Skeletal muscle satellite cell (primary cell): ENCODE measurements at regions not wholly inside any gene's neighbourhood (a gene's known extent, or its start where the extent isn't known, plus 50 kb on each side); places are given as distances from the start of the nearest gene placed in this dataset.

Experiments used
- H3K27me3 ChIP-seq: 2 replicates; pipeline ENCODE4 v1.7.0; 2013; ENCODE audit warnings: low read length; ENCODE audit not compliant: control insufficient read depth, insufficient read depth
- H3K36me3 ChIP-seq: 2 replicates; pipeline ENCODE4 v1.7.0; 2013; ENCODE audit warnings: mild to moderate bottlenecking, control low read depth, low read length; ENCODE audit not compliant: insufficient read depth
- H3K4me1 ChIP-seq: 2 replicates; pipeline ENCODE4 v1.7.0; 2013; ENCODE audit warnings: low read length; ENCODE audit not compliant: control insufficient read depth, insufficient read depth
- H3K4me2 ChIP-seq: 2 replicates; pipeline ENCODE4 v1.7.0; 2013; ENCODE audit warnings: mild to moderate bottlenecking, low read length
- H3K4me3 ChIP-seq: 2 replicates; pipeline ENCODE4 v1.7.0; 2013; ENCODE audit warnings: low read length
- H3K9ac ChIP-seq: 2 replicates; pipeline ENCODE4 v1.7.0; 2013; ENCODE audit warnings: mild to moderate bottlenecking, low read depth, low read length, moderate library complexity
- H3K9me3 ChIP-seq: replicated peaks from 2 replicates; pipeline ENCODE4 v1.7.0; 2013; ENCODE audit warnings: mild to moderate bottlenecking, control low read depth, low read length

DNA sequence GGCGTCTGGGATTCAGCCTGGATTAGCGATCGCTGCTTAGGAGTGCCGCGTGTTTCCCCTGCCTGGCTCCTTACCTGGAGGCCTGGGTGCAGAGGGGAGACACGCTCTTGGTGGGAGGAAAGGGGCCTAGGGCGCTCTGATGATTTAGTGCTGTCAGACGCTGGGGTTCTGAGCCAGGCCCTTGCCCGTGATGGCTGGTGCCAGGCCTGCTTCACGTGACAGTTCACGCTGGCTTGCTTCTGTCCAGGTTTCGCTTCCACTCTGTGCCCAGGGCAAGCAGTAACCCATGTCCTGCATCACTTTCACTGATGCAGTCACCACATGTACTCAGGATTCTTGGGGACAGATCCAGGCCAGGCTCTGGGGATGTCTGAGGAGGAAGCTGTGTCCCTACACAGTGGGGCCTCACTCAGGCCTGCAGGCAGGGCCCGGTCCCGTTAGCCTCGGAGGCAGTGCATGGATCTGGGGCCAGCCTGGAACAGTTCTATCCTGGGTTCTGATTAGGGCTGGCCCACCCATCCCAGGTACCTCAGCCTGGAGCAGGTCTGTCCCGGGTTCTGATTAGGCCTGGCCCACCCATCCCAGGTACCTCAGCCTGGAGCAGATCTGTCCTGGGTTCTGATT lies 1220.9 kb downstream of the BRD1 start:
- Histone ChIP-seq H3K4me2 (no peak overlapping the region), H3K9me3 (peaks cover 23% of the 10 kb centered on the region), H3K36me3 (no peaks in the 10 kb centered on the region), H3K27me3 (no peaks in the 10 kb centered on the region), H3K9ac (no peak overlapping the region), H3K4me1 (no peaks in the 10 kb centered on the region), H3K4me3 (no peak overlapping the region)

DNA sequence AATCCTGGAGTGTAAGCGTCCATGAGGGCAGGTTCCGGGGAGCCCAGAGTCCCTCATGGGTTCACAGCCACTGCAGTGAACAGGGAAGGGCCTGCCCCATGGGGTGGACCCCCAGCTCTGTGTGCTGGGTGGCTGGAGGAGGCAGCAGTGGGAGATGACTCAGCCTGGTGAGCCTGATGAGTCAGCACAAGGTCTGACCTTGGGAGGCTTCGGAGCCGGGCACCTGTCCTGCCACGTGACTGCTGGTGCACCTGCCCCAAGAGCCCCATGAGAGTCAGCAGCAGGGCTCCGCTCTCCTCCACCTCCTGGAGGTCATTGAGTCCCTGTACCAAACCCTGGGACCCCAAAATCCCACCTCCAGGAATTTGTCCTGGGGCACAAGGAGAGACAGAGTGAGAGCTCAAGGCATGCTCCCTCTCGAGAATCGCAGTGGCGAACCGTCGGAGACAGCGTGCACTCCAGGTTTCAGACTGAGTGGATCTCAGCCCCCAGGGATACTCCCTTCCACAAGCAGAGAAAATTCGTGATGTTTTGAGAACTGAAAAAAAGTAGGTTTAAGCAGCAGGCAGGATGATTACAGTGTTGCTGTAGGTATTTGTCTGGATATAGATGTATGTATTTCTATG lies 1221.7 kb downstream of the BRD1 start:
- Histone ChIP-seq H3K4me1 (no peaks in the 10 kb centered on the region), H3K9ac (no peak overlapping the region), H3K4me3 (no peak overlapping the region), H3K36me3 (no peaks in the 10 kb centered on the region), H3K9me3 (peaks cover 26% of the 10 kb centered on the region), H3K27me3 (no peaks in the 10 kb centered on the region), H3K4me2 (no peak overlapping the region)

DNA sequence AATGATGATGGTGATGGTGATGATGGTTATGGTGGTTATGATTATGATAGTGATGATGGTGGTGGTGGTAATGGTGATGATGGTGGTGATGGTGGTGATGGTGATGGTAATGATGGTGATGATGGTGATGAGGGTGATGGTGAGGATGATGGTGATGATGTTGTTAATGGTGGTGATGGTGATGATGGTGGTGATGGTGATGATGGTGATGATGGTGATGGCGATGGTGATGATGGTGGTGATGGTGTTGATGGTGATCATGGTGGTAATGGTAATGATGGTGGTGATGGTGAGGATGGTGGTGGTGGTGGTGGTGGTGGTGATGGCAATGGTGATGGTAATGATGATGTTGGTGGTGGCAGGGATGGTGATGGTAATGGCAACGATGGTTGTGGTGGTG lies 1222.5 kb downstream of the BRD1 start:
- Histone ChIP-seq H3K4me3 (no peak overlapping the region), H3K36me3 (no peaks in the 10 kb centered on the region), H3K9me3 (peaks cover 26% of the 10 kb centered on the region), H3K9ac (no peak overlapping the region), H3K4me1 (no peaks in the 10 kb centered on the region), H3K27me3 (no peaks in the 10 kb centered on the region), H3K4me2 (no peak overlapping the region)

DNA sequence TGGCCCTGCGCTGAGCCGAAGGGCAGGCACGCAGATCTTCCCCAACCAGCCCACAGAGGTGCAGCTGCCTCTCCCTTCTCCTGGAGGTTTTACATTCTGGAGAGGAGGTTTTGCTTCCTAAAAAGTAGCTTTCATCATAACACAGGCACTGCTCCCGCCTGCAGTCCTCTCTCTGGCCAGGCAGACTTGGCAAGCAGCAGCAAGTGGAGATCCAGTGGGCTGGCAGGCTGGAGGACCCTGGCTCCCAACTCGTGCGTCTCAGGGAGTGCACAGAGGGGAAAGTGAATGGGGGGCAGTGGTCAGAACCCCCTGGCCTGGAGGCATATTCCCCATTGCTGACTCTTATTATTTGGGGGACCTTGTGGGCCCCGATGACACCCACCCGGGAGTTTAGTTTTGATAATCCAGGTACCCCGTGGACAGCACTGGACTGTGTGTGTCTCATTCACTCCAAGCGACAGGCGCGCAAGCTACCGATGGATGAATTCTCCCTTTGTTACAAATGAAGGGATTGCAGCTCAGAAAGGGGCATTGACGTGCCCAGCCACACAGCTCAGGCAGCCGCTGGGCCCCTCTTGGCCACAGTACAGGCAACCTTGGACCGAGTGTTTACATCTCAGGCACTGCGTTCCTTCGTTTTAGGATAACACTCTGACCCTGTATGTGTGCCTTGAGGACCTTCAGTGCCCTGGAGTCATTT lies 1223.9 kb downstream of the BRD1 start:
- no peaks in the 10 kb centered on the region for H3K4me1 ChIP-seq
- no peak overlapping the region for H3K9ac ChIP-seq
- no peaks in the 10 kb centered on the region for H3K27me3 ChIP-seq
- no peaks in the 10 kb centered on the region for H3K36me3 ChIP-seq
- no peak overlapping the region for H3K4me2 ChIP-seq
- H3K9me3 ChIP-seq, result peaks cover 33% of the 10 kb centered on the region
- H3K4me3 ChIP-seq, result no peak overlapping the region

DNA sequence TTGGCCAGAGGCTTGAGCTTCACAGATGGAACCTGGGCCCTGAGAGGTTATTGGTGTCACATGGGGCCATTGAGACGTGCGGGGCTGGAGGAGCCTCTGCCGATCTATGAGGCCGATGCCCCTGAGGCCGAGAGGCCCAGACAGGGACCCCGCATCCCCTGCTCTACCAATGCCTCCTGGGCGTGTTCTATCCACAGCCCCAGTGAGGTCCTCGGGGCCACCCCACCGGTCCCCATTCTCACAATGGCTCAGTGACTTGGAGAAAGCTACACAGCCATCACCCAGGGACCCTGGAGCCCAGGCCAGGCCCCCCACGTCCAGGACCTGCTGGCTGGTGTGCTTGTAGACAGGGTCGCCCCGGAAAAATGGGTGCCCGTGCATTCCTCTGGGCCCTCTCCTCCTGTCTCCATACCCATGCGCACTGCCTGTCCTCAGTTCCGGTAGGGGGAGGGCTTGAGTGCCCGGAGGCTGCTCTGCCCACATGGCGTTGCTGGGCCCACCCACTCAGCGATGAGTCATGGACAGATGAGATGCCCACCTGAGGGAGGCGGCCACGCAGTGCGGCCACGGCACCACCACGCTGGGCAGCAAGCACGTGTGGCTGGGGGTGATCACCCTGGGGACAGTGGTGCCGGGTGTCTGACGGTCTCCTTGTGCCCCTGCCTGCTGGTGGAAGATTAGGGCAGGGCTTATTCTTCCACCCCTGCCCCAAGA lies 1224.7 kb downstream of the BRD1 start:
- Histone ChIP-seq H3K4me3 (no peak overlapping the region), H3K4me2 (no peak overlapping the region), H3K36me3 (no peaks in the 10 kb centered on the region), H3K4me1 (no peaks in the 10 kb centered on the region), H3K27me3 (no peaks in the 10 kb centered on the region), H3K9ac (no peak overlapping the region), H3K9me3 (peaks cover 41% of the 10 kb centered on the region)

DNA sequence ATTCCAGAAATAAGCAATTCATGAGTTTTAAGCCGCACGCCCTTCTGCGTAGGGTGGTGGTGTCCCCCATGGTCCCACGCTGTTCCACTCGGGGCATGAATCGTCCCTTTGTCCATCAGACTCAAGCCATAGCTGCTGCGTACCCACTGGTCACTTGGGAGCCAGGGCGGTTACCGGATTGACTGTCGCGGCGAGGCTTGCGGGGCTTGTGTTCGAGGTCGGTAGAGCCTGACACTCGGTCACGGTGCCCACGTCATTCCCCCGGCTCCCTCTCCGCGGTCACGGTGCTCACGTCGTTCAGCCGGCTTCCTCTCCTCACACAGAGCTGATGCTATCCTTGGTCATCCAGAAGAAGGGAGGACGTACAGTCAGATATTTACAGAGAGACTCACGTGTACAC lies 1227.0 kb downstream of the BRD1 start:
- H3K4me1 ChIP-seq, result no peaks in the 10 kb centered on the region
- no peaks in the 10 kb centered on the region for H3K27me3 ChIP-seq
- no peak overlapping the region for H3K9ac ChIP-seq
- H3K4me3 ChIP-seq, result no peak overlapping the region
- no peak overlapping the region for H3K4me2 ChIP-seq
- no peaks in the 10 kb centered on the region for H3K36me3 ChIP-seq
- H3K9me3 ChIP-seq, result peaks cover 41% of the 10 kb centered on the region

DNA sequence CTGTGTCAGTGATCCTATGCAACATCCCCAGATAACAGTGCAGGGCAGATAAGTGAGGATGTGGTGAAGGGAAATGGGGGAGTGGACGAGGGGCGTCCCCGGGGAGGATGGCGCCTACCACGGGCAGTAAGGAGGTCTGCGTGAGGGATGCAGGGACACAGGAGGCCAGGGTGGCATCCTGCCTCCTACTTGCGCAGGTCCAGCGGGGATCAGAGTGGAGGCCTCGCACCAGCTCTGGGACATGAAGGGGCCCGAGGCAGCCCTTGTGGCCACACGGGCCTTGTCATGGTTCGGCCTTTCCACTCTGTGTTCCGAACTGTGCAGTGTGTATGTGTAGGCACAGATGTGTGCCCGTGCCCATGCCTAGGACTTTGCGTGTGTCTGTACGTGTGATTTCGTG lies 1227.5 kb downstream of the BRD1 start:
- H3K4me2 ChIP-seq, result no peak overlapping the region
- H3K9me3 ChIP-seq, result peaks cover 41% of the 10 kb centered on the region
- H3K9ac ChIP-seq, result no peak overlapping the region
- no peak overlapping the region for H3K4me3 ChIP-seq
- H3K27me3 ChIP-seq, result no peaks in the 10 kb centered on the region
- no peaks in the 10 kb centered on the region for H3K4me1 ChIP-seq
- H3K36me3 ChIP-seq, result no peaks in the 10 kb centered on the region

DNA sequence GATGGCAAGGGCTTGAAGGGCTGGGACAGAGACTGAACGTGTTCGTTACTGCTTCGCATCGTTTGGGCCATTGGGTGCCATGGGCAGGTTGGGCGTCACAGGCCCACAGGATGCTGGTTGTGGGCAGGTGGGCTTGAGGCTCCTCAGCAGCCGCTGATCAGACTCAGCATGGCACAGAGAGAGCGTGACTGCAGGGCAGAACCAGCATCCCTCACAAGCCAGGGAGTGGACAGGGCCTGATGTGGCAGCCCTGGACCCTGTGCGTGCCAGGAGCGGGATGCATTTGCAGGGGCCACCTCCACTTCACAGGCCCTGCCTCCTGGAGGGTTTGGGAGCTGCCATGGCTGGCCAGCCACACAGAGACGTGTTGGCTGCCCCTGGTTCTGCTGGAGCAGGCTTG lies 1228.3 kb downstream of the BRD1 start:
- Histone ChIP-seq H3K36me3 (no peaks in the 10 kb centered on the region), H3K9me3 (peaks cover 39% of the 10 kb centered on the region), H3K4me3 (no peak overlapping the region), H3K4me1 (no peaks in the 10 kb centered on the region), H3K4me2 (no peak overlapping the region), H3K9ac (no peak overlapping the region), H3K27me3 (no peaks in the 10 kb centered on the region)

DNA sequence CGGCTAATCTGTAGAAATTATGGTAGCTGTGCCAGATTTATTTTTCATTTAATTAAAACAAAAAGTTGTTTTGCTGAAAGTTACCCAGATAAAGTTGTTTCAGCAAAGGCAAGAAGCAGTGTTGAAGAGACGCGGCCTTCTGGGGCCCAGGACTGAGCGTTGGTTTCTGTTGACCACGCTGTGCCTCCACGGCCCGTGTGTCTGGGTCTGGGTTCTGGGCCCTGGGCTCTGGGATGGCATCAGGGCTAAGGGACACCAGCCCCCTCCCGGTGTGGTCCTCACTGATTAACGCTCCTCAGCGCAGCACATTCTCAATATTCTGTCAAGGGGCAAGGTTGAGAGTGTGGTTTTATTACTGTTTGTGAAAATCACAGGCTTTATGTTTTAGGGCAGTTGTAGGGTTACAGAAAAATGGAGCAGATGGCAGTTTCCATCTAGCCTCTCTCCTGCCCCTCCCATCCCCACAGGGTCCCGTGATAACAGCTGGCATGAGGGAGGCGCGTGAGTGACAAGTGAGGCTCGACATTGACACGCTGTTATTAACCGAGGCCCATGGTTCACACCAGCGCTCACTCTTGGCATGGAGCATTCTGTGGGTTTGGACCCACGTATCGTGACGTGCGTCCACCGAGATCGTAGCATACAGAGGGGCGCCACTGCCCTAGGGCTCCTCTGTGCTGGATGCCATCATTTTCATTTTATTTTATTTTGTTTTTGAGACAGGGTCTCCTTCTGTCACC lies 1231.4 kb downstream of the BRD1 start:
- Histone ChIP-seq H3K9ac (no peak overlapping the region), H3K4me2 (no peak overlapping the region), H3K9me3 (peaks cover 32% of the 10 kb centered on the region), H3K4me1 (no peaks in the 10 kb centered on the region), H3K36me3 (no peaks in the 10 kb centered on the region), H3K4me3 (no peak overlapping the region), H3K27me3 (no peaks in the 10 kb centered on the region)

DNA sequence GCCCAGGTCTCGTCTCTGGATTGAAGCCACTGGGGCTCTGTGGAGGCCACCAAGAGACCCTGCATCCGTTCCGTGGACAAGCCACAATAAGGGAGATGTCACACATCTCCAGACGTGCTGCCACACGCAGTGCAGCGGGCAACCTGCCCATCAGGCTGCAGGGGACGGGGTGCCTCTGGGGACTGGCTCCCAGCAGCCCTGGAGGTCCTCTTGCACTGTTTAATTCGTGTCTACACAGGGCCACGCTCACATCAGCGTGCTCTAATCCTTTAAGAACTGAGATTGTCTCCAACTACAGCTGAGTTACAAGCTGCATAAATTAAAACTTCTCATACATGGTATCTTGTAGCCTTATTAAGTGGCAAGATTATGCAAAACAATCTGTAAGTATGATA lies 1232.2 kb downstream of the BRD1 start:
- H3K4me3 ChIP-seq, result no peak overlapping the region
- H3K4me1 ChIP-seq, result no peaks in the 10 kb centered on the region
- no peaks in the 10 kb centered on the region for H3K36me3 ChIP-seq
- H3K27me3 ChIP-seq, result no peaks in the 10 kb centered on the region
- H3K9me3 ChIP-seq, result peaks cover 32% of the 10 kb centered on the region
- no peak overlapping the region for H3K4me2 ChIP-seq
- no peak overlapping the region for H3K9ac ChIP-seq
